ENCODE measurements at regions not wholly inside any gene's neighbourhood (a gene's known extent, or its start where the extent isn't known, plus 50 kb on each side); places are given as distances from the start of the nearest gene placed in this dataset.

GRCh38 chr11:110855191-110855590, 143.0 kb upstream of the ARHGAP20 start:
- TF ChIP-seq POLR2AphosphoS5 (IDR thresholded peaks at IDR 0.05; ENCODE audit: borderline replicate concordance, low read depth, low read length) (peak; percentile 26; the same call in 1 of the 2 replicates), EZH2 (IDR thresholded peaks at IDR 0.05) (no peak), FOXP2 (optimal IDR thresholded peaks at IDR 0.05; ENCODE audit: control extremely low read depth, extremely low read length, insufficient read depth) (no peak)

Measured in SK-N-MC (cell line).